Myocyte (in vitro differentiated cells): ENCODE measurements at regions not wholly inside any gene's neighbourhood (a gene's known extent, or its start where the extent isn't known, plus 50 kb on each side); places are given as distances from the start of the nearest gene placed in this dataset.
"Not testable (repeated sequence)": the region's sequence is repeated elsewhere in the genome, so short reads cannot be mapped to it uniquely, and the experiment has no call there.

Source experiments
- DNase-seq: peaks from one replicate; pipeline ENCODE4 v3.0.0-alpha.2; 2012; ENCODE audit warnings: low read depth

- DNase-seq, result no peak
Measured at GRCh38 chr4:106529348-106530023, 160.9 kb upstream of the GIMD1 start.

- DNase-seq, result no peak
Measured at GRCh38 chr4:106527316-106527715, 158.7 kb upstream of the GIMD1 start.

- not testable (repeated sequence) for DNase-seq
Measured at GRCh38 chr4:106525425-106525824, 156.8 kb upstream of the GIMD1 start.

GRCh38 chr4:106524772-106525171 is 156.2 kb upstream of the GIMD1 start:
- DNase-seq, result not testable (repeated sequence)

- DNase-seq, result peak; percentile 13
Measured at GRCh38 chr4:106522839-106523238, 154.3 kb upstream of the GIMD1 start.

- no peak for DNase-seq
Measured at GRCh38 chr4:106512706-106513105, 144.1 kb upstream of the GIMD1 start.

GRCh38 chr4:106507440-106507839 is 138.9 kb upstream of the GIMD1 start:
- no peak for DNase-seq

- DNase-seq, result no peak
Measured at GRCh38 chr4:106503116-106504050, 134.8 kb upstream of the GIMD1 start.

GRCh38 chr4:106502106-106502699 is 133.6 kb upstream of the GIMD1 start:
- DNase-seq, result peak; percentile 53

GRCh38 chr4:106497271-106497670 is 128.7 kb upstream of the GIMD1 start:
- DNase-seq, result no peak

GRCh38 chr4:106496061-106496460 is 127.5 kb upstream of the GIMD1 start:
- no peak for DNase-seq

GRCh38 chr4:106495476-106495875 is 126.9 kb upstream of the GIMD1 start:
- DNase-seq, result no peak

GRCh38 chr4:106494066-106494465 is 125.5 kb upstream of the GIMD1 start:
- peak; percentile 24 for DNase-seq

- DNase-seq, result no peak
Measured at GRCh38 chr4:106493086-106493485, 124.5 kb upstream of the GIMD1 start.

- no peak for DNase-seq
Measured at GRCh38 chr4:106486533-106486932, 118.0 kb upstream of the GIMD1 start.

GRCh38 chr4:106481801-106482200 is 113.2 kb upstream of the GIMD1 start:
- DNase-seq, result no peak

- DNase-seq, result no peak
Measured at GRCh38 chr4:106478152-106478551, 109.6 kb upstream of the GIMD1 start.

- no peak for DNase-seq
Measured at GRCh38 chr4:106476741-106477140, 108.2 kb upstream of the GIMD1 start.

- no peak for DNase-seq
Measured at GRCh38 chr4:106473515-106473914, 104.9 kb upstream of the GIMD1 start.

- no peak for DNase-seq
Measured at GRCh38 chr4:106471151-106471550, 102.6 kb upstream of the GIMD1 start.

GRCh38 chr4:106463622-106464021 is 95.0 kb upstream of the GIMD1 start:
- no peak for DNase-seq

GRCh38 chr4:106454581-106454980 is 86.0 kb upstream of the GIMD1 start:
- DNase-seq, result no peak
